ENCODE measurements at regions not wholly inside any gene's neighbourhood (a gene's known extent, or its start where the extent isn't known, plus 50 kb on each side); places are given as distances from the start of the nearest gene placed in this dataset.
"Not testable (repeated sequence)": the region's sequence is repeated elsewhere in the genome, so short reads cannot be mapped to it uniquely, and the experiment has no call there.

DNA sequence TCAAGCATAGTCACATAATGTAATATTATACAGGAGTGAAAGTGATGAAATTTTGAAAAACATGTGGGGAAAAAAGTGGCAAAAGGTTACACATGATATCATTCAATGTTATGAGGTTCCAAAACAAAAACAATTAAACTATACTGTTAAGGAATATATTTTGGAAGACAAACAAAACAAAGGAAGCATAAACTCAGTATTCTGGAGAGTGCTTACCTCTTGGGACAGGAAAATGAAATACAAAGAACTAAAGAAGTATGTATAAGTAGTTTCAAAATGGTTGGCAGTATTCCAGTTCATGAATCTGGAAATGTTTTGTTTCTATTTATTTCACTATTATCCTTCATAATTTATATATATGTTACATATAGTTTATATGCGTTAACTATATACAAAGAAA, 213.5 kb downstream of the MOXD1 start:
- Histone ChIP-seq H3K4me2 (replicated peaks; ENCODE audit: low read depth, low read length, poor library complexity, severe bottlenecking) (no peak overlapping the region), H2AFZ (ENCODE audit: insufficient read depth, low read depth, low read length, poor library complexity, severe bottlenecking) (no peak overlapping the region), H3K36me3 (replicated peaks in 1 of 2; ENCODE audit: control extremely low read depth in 1 of 2, control insufficient read depth in 1 of 2, extremely low read depth in 1 of 2, insufficient read depth in 2 of 2, low read length in 1 of 2) (no peaks in the 10 kb centered on the region), H4K20me1 (ENCODE audit: control insufficient read depth, insufficient read depth, low read length, poor library complexity, severe bottlenecking) (no peaks in the 10 kb centered on the region), H3K9ac (ENCODE audit: low read length) (no peak overlapping the region), H3K27ac (ENCODE audit: low read length in 2 of 2) (no peak overlapping the region), H3K79me2 (ENCODE audit: control insufficient read depth, insufficient read depth, low read length) (no peaks in the 10 kb centered on the region), H3K9me3 (ENCODE audit: control extremely low read depth in 1 of 3, control insufficient read depth in 2 of 3, insufficient read depth in 1 of 3, low read length in 2 of 3) (no peaks in the 10 kb centered on the region), H3K27me3 (replicated peaks in 1 of 4; ENCODE audit: control extremely low read depth in 1 of 4, control insufficient read depth in 3 of 4, insufficient read depth in 4 of 4, low read length in 3 of 4) (no peaks in the 10 kb centered on the region), H3K4me3 (ENCODE audit: control extremely low read depth in 1 of 5, extremely low read depth in 1 of 5, insufficient read depth in 1 of 5, low read depth in 2 of 5, low read length in 4 of 5) (no peak overlapping the region), H3K4me1 (ENCODE audit: control insufficient read depth in 2 of 2, insufficient read depth in 2 of 2, low read length in 2 of 2) (no peaks in the 10 kb centered on the region)
- WGBS (ENCODE audit: insufficient coverage), result no CpG with 5 or more reads among the region's 1 CpG
- DNase-seq (no peak), ATAC-seq (ENCODE audit: low read depth) (no peak)
- POLR2A ChIA-PET, result no interaction called here
- no peak overlapping the region for H3K27ac Mint-ChIP-seq
- H3K9me3 Mint-ChIP-seq (ENCODE audit: insufficient read depth), result peaks cover 4% of the 10 kb centered on the region
- CTCF ChIA-PET, result no interaction called here
- TF ChIP-seq, protein P1, sequence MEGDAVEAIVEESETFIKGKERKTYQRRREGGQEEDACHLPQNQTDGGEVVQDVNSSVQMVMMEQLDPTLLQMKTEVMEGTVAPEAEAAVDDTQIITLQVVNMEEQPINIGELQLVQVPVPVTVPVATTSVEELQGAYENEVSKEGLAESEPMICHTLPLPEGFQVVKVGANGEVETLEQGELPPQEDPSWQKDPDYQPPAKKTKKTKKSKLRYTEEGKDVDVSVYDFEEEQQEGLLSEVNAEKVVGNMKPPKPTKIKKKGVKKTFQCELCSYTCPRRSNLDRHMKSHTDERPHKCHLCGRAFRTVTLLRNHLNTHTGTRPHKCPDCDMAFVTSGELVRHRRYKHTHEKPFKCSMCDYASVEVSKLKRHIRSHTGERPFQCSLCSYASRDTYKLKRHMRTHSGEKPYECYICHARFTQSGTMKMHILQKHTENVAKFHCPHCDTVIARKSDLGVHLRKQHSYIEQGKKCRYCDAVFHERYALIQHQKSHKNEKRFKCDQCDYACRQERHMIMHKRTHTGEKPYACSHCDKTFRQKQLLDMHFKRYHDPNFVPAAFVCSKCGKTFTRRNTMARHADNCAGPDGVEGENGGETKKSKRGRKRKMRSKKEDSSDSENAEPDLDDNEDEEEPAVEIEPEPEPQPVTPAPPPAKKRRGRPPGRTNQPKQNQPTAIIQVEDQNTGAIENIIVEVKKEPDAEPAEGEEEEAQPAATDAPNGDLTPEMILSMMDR (IDR thresholded peaks at IDR 0.05), result no peak
- TF ChIP-seq EZH2 (IDR thresholded peaks at IDR 0.05; ENCODE audit: borderline replicate concordance, insufficient read depth, low read depth, low read length, poor library complexity, severe bottlenecking), result no peak
- H3K27me3 Mint-ChIP-seq, result no peaks in the 10 kb centered on the region
- H3K4me1 Mint-ChIP-seq, result peaks cover 3% of the 10 kb centered on the region
- intact Hi-C loops (cut with micrococcal nuclease), result no loop called here
- H3K4me3 Mint-ChIP-seq, result no peak overlapping the region

DNA sequence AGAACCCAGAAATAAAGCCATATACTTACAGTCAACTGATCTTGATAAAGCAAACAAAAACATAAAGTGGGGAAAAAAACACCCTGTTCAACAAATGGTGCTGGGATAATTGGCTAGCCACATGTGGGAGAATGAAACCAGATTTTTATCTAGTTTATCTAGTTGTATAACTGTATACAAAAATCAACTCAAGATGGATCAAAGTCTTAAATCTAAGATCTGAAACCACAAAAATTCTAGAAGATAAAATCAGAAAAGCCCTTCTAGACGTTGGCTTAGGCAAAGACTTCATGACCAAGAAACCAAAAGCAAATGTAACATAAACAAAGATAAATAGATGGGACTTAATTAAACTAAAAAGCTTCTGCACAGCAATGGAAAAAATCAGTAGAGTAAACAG, 216.3 kb downstream of the MOXD1 start:
- H3K79me2 ChIP-seq (ENCODE audit: control insufficient read depth, insufficient read depth, low read length); H3K4me1 ChIP-seq (ENCODE audit: control insufficient read depth in 2 of 2, insufficient read depth in 2 of 2, low read length in 2 of 2); H3K4me1 Mint-ChIP-seq; H3K9ac ChIP-seq (ENCODE audit: low read length); H3K27ac ChIP-seq (ENCODE audit: low read length in 2 of 2); intact Hi-C loops (cut with micrococcal nuclease); H3K27ac Mint-ChIP-seq; H3K4me3 Mint-ChIP-seq; H3K36me3 ChIP-seq (replicated peaks in 1 of 2; ENCODE audit: control extremely low read depth in 1 of 2, control insufficient read depth in 1 of 2, extremely low read depth in 1 of 2, insufficient read depth in 2 of 2, low read length in 1 of 2); ATAC-seq (ENCODE audit: low read depth); H4K20me1 ChIP-seq (ENCODE audit: control insufficient read depth, insufficient read depth, low read length, poor library complexity, severe bottlenecking); POLR2A ChIA-PET; H3K9me3 Mint-ChIP-seq (ENCODE audit: insufficient read depth); H2AFZ ChIP-seq (ENCODE audit: insufficient read depth, low read depth, low read length, poor library complexity, severe bottlenecking); H3K27me3 Mint-ChIP-seq; H3K27me3 ChIP-seq (replicated peaks in 1 of 4; ENCODE audit: control extremely low read depth in 1 of 4, control insufficient read depth in 3 of 4, insufficient read depth in 4 of 4, low read length in 3 of 4); DNase-seq; H3K4me3 ChIP-seq (ENCODE audit: control extremely low read depth in 1 of 5, extremely low read depth in 1 of 5, insufficient read depth in 1 of 5, low read depth in 2 of 5, low read length in 4 of 5); H3K9me3 ChIP-seq (ENCODE audit: control extremely low read depth in 1 of 3, control insufficient read depth in 2 of 3, insufficient read depth in 1 of 3, low read length in 2 of 3); H3K4me2 ChIP-seq (replicated peaks; ENCODE audit: low read depth, low read length, poor library complexity, severe bottlenecking): not testable (repeated sequence)
- no CpG with 5 or more reads among the region's 1 CpG for WGBS (ENCODE audit: insufficient coverage)
- CTCF ChIA-PET, result interaction anchor here (1.0 kb wide), 1 partner anchor 260 kb away, joined by 3 read pairs; no protein-coding TSS in a partner anchor

Measured in B cell (primary cell).